Endothelial cell of umbilical vein (primary cell): ENCODE measurements at regions not wholly inside any gene's neighbourhood (a gene's known extent, or its start where the extent isn't known, plus 50 kb on each side); places are given as distances from the start of the nearest gene placed in this dataset.

Experiments
- BruUV-seq: library from RNA; stranded (reverse); fragments of 400-500 nt; replicated peaks from 2 replicates; lab custom pipeline; 2021; lab: Mats Ljungman, UMichigan
- CTCF ChIA-PET: fragments of 300-600, 350-600 bp; sonication (Branson Sonifier 250); formaldehyde crosslinking; loops from one replicate; lab custom pipeline; 2021; ENCODE audit warnings: antibody characterized with exemption, inconsistent platforms; lab: Charles Lee
- POLR2A ChIA-PET: fragments of 300-600, 350-600 bp; sonication (Branson Sonifier 250); formaldehyde crosslinking; loops from one replicate; lab custom pipeline; 2021; ENCODE audit warnings: antibody characterized with exemption, inconsistent platforms; lab: Charles Lee
- DNase-seq: peaks from one replicate; pipeline ENCODE4 v3.0.0-alpha.2; 2011; ENCODE audit warnings: low read depth, low spot score
- FAIRE-seq: peaks from 2 replicates; lab custom pipeline; 2011; peaks lifted over from hg19 to GRCh38; lab: Jason Lieb, UNC
- H2AFZ ChIP-seq: 2 replicates; pipeline ENCODE4 v1.6.0; 2012; ENCODE audit warnings: low read depth, low read length, control low read depth, inconsistent platforms
- H3K27ac ChIP-seq: 2 replicates; pipeline ENCODE4 v1.5.1; 2011; ENCODE audit warnings: low read depth, mild to moderate bottlenecking, control low read depth, low read length, moderate library complexity; ENCODE audit not compliant: insufficient read depth
- H3K27me3 ChIP-seq, 2 experiments: 2 replicates each; pipeline versions ENCODE4 v1.6.0 to v1.6.1; 2011; ENCODE audit warnings: low read length in 2 of 2, mixed read lengths in 1 of 2; ENCODE audit not compliant: control insufficient read depth in 2 of 2, insufficient read depth in 2 of 2
- H3K36me3 ChIP-seq, 2 experiments: 2 replicates in 1 of 2; 3 replicates in 1 of 2; pipeline ENCODE4 v1.5.1; 2011; ENCODE audit warnings: low read length in 2 of 2, mild to moderate bottlenecking in 1 of 2, moderate library complexity in 1 of 2; ENCODE audit not compliant: control insufficient read depth in 2 of 2, insufficient read depth in 2 of 2; ENCODE audit errors: extremely low read depth in 1 of 2
- H3K4me1 ChIP-seq: 3 replicates; pipeline ENCODE4 v1.5.1; 2011; ENCODE audit warnings: mild to moderate bottlenecking, low read length; ENCODE audit not compliant: control insufficient read depth, insufficient read depth; ENCODE audit errors: extremely low read depth
- H3K4me2 ChIP-seq: 2 replicates; pipeline ENCODE4 v1.6.1; 2011; ENCODE audit warnings: low read length, control low read depth, mixed read lengths; ENCODE audit not compliant: insufficient read depth
- H3K4me3 ChIP-seq, 3 experiments: fragments of 200-600 bp in 1 of 3; sonication (generic), shearing (Covaris generic) in 1 of 3; replicated peaks in 1 of 3; 2 replicates each; pipeline ENCODE4 v1.5.1; 2011 to 2016; ENCODE audit warnings: control low read depth in 3 of 3, low read length in 3 of 3, mild to moderate bottlenecking in 2 of 3, inconsistent platforms in 1 of 3, low read depth in 1 of 3, moderate library complexity in 1 of 3; ENCODE audit not compliant: insufficient read depth in 1 of 3
- H3K79me2 ChIP-seq: 2 replicates; pipeline ENCODE4 v1.6.0; 2012; ENCODE audit warnings: low read length, inconsistent platforms; ENCODE audit not compliant: control insufficient read depth, insufficient read depth
- H3K9ac ChIP-seq: replicated peaks from 2 replicates; pipeline ENCODE3; 2011; ENCODE audit warnings: low read length, control low read depth; ENCODE audit not compliant: insufficient read depth; ENCODE audit errors: extremely low read depth
- H3K9me1 ChIP-seq: replicated peaks from 3 replicates; pipeline ENCODE4 v1.6.0; 2011; ENCODE audit warnings: mild to moderate bottlenecking, low read length; ENCODE audit not compliant: control insufficient read depth, insufficient read depth; ENCODE audit errors: extremely low read depth
- H3K9me3 ChIP-seq: replicated peaks from 2 replicates; pipeline ENCODE4 v1.5.1; 2012; ENCODE audit warnings: low read length, inconsistent platforms; ENCODE audit not compliant: control insufficient read depth, insufficient read depth
- H4K20me1 ChIP-seq: replicated peaks from 2 replicates; pipeline ENCODE3; 2011; ENCODE audit warnings: mild to moderate bottlenecking, low read length; ENCODE audit not compliant: control insufficient read depth, insufficient read depth; ENCODE audit errors: extremely low read depth
- CTCF ChIP-seq, 2 donors: IDR thresholded peaks; 1 replicate in 1 of 2; 2 replicates in 1 of 2; pipeline ENCODE4 v1.5.1; 2011; ENCODE audit warnings: low read length in 2 of 2, mild to moderate bottlenecking in 2 of 2, moderate library complexity in 2 of 2, control low read depth in 1 of 2, inconsistent platforms in 1 of 2, low read depth in 1 of 2; ENCODE audit not compliant: insufficient read depth in 1 of 2; ENCODE audit errors: extremely low read depth in 1 of 2
- EZH2 ChIP-seq: IDR thresholded peaks from 2 replicates; pipeline ENCODE4 v1.6.1; 2012; ENCODE audit warnings: borderline replicate concordance, low read depth, mild to moderate bottlenecking, moderate library complexity, low read length, inconsistent platforms; ENCODE audit not compliant: severe bottlenecking
- FOS ChIP-seq: IDR thresholded peaks from 2 replicates; pipeline ENCODE4 v1.6.1; 2011; ENCODE audit warnings: mild to moderate bottlenecking, low read length, moderate library complexity, borderline replicate concordance; ENCODE audit not compliant: insufficient read depth
- GATA2 ChIP-seq: IDR thresholded peaks from 2 replicates; pipeline ENCODE4 v1.7.0; 2011; ENCODE audit warnings: low read depth, mild to moderate bottlenecking, moderate library complexity, mixed read lengths, low read length; ENCODE audit not compliant: insufficient read length, insufficient read depth
- JUN ChIP-seq: IDR thresholded peaks from 2 replicates; pipeline ENCODE4 v1.6.1; 2011; ENCODE audit warnings: borderline replicate concordance, low read depth; ENCODE audit not compliant: insufficient read length, insufficient read depth
- MAX ChIP-seq: IDR thresholded peaks from 2 replicates; pipeline ENCODE4 v1.6.1; 2011; ENCODE audit not compliant: insufficient read depth, insufficient read length
- MYC ChIP-seq: IDR thresholded peaks from one replicate; pipeline ENCODE4 v1.6.1; 2011; ENCODE audit warnings: mild to moderate bottlenecking, low read depth, low read length
- POLR2A ChIP-seq: IDR thresholded peaks from 2 replicates; pipeline ENCODE4 v1.6.1; 2012; ENCODE audit warnings: low read depth, mild to moderate bottlenecking, control low read depth, low read length
- POLR2AphosphoS5 ChIP-seq: IDR thresholded peaks from 2 replicates; pipeline ENCODE4 v1.6.1; 2012; ENCODE audit warnings: low read depth, mild to moderate bottlenecking, control low read depth, low read length, moderate library complexity; ENCODE audit not compliant: insufficient read depth
- dilution Hi-C: fragments of 300-500 bp; cut with MboI; formaldehyde crosslinking; loops from one replicate; pipeline ENCODE4 v1.15.0; 2019; ENCODE audit warnings: low sequenced_read_pairs; ENCODE audit not compliant: extremely low pct_ligation_motif_present
- intact Hi-C: fragments of 100-400 bp; cut with micrococcal nuclease; formaldehyde crosslinking; loops from one replicate; pipeline ENCODE4 v1.10.0; 2022

- H3K9me1 ChIP-seq: no peaks in the 10 kb centered on the region
- H3K9me3 ChIP-seq: no peaks in the 10 kb centered on the region
- no peaks in the 10 kb centered on the region for H3K4me1 ChIP-seq
- intact Hi-C loops (loop anchor here (1.0 to 5.0 kb wide), 3 partner anchors 241 to 1001 kb away; no protein-coding TSS in a partner anchor), dilution Hi-C loops (no loop called here)
- DNase-seq: no peak
- FAIRE-seq: no peak
- no peak overlapping the region for H3K9ac ChIP-seq
- TF ChIP-seq MAX: no peak
- no peak for TF ChIP-seq EZH2
- no peak for TF ChIP-seq MYC
- TF ChIP-seq CTCF (IDR thresholded peaks at IDR 0.05; ENCODE audit: extremely low read depth in 1 of 2, insufficient read depth in 1 of 2, low read depth in 1 of 2, low read length in 2 of 2): no peak
- TF ChIP-seq POLR2AphosphoS5: no peak
- TF ChIP-seq GATA2: no peak
- no peak for TF ChIP-seq JUN
- TF ChIP-seq FOS: no peak
- TF ChIP-seq POLR2A: no peak
- no peak overlapping the region for H3K27ac ChIP-seq
- H2AFZ ChIP-seq: no peak overlapping the region
- CTCF ChIA-PET: interaction anchor here (0.7 to 3.6 kb wide), 39 partner anchors 11 to 1004 kb away, joined by 3 to 60 read pairs (median 3); no protein-coding TSS in a partner anchor
- peaks cover 4 to 9% of the 10 kb centered on the region in 2 experiments for H3K27me3 ChIP-seq
- H3K79me2 ChIP-seq: no peaks in the 10 kb centered on the region
- H3K4me3 ChIP-seq: no peak overlapping the region
- no peak overlapping the region for H3K4me2 ChIP-seq
- H3K36me3 ChIP-seq: no peaks in the 10 kb centered on the region
- no TSS peak for BruUV-seq
- H4K20me1 ChIP-seq: no peaks in the 10 kb centered on the region
- POLR2A ChIA-PET: no interaction called here
Measured at GRCh38 chr4:146095860-146096259, 79.7 kb upstream of the LSM6 start.
